GM19025 (cell line): ENCODE measurements at regions not wholly inside any gene's neighbourhood (a gene's known extent, or its start where the extent isn't known, plus 50 kb on each side); places are given as distances from the start of the nearest gene placed in this dataset.

Experiments used
- ATAC-seq: cut with Tn5 transposase; IDR thresholded peaks from one replicate; pipeline ENCODE4 v1.9.1; 2021; ENCODE audit warnings: mild to moderate bottlenecking, low read depth, moderate library complexity; ENCODE audit not compliant: unreplicated experiment

DNA sequence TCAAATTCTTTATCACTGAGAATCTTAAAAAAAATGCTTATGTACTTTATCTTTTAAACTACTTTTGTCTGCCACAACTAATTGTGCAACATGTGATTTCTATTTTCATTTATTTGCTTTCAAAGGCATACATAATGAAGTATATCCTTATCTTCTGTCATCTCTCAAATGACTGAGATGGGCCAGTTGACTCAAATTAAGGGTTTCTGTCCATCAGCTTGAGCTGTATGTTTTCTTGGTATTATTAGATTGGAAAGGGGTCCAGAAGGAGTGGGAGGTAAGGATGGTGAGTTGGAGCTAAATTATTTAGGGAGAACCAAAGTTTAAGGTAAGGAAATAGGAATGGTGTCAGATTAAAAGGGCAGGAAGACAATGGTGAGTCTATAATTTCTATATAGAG lies 408.4 kb upstream of the SEL1L start:
- no peak for ATAC-seq

- no peak for ATAC-seq
Observed at GRCh38 chr14:81946375-81946774, 412.7 kb upstream of the SEL1L start.

- ATAC-seq, result no peak
Observed at GRCh38 chr14:81946834-81947798, 413.5 kb upstream of the SEL1L start.

- no peak for ATAC-seq
Observed at GRCh38 chr14:81952917-81953316, 419.3 kb upstream of the SEL1L start.

- ATAC-seq, result no peak
Observed at GRCh38 chr14:81953419-81953818, 419.8 kb upstream of the SEL1L start.

DNA sequence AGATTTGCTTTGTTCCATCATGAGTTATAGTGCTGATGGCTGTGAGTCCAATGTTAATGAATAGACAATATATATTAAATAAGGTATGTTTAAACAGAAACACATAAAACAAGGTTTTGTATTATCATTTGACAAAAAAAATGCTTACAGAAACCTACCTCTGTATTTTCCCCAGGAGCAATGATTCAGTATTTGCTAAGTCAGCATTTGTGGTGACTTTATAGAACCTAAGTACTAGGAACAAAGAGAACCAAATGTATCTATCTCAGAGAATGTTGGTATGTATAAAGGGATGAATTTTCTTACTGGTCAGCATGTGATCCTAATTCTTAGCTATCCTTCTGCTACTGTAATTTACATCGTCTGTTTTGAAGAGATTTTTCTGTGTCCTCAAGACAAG lies 421.5 kb upstream of the SEL1L start:
- no peak for ATAC-seq

GRCh38 chr14:81960781-81961180 lies 427.1 kb upstream of the SEL1L start:
- ATAC-seq, result no peak

GRCh38 chr14:81963846-81964245 lies 430.2 kb upstream of the SEL1L start:
- no peak for ATAC-seq

- ATAC-seq, result no peak
Observed at GRCh38 chr14:81970307-81970706, 436.7 kb upstream of the SEL1L start.

- no peak for ATAC-seq
Observed at GRCh38 chr14:81971911-81972310, 438.3 kb upstream of the SEL1L start.

DNA sequence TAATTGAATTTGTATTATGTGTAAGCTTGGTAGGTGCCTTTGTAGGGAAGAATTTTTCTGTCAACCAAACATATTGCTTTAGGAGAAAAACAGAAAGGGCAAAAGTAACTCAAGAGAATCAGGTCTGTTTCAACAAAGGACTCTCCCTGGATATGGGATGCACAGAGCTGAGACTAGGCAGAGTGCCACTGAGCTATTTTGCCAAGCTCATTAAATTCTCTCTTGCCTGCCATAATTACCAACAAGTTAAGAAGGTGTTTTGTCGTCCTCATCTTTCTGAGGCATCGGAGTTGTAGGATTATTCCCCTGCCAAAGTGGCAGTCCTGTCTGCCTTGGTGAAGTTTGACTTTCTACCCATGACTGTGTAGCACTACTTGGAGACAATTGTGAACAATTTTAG lies 438.9 kb upstream of the SEL1L start:
- ATAC-seq, result no peak

DNA sequence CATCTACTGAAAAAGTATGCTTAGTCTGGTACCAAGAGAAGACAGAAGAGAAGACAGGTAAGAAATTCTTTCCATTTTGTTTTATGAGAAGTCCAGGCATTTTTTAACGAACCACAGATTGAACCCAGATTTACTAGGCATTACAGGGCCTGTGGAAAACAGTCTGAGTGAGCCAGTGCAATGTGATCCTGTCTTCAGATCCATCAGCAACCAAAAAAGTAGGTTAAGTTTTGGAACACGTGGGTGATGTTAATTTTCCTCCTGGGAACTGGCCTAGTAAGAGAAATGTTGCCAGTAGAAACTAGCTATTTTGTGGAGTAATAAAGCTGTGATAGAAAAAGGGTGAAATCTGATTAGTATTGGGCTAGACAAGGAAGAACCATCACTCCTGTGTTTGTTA lies 440.9 kb upstream of the SEL1L start:
- ATAC-seq, result no peak

DNA sequence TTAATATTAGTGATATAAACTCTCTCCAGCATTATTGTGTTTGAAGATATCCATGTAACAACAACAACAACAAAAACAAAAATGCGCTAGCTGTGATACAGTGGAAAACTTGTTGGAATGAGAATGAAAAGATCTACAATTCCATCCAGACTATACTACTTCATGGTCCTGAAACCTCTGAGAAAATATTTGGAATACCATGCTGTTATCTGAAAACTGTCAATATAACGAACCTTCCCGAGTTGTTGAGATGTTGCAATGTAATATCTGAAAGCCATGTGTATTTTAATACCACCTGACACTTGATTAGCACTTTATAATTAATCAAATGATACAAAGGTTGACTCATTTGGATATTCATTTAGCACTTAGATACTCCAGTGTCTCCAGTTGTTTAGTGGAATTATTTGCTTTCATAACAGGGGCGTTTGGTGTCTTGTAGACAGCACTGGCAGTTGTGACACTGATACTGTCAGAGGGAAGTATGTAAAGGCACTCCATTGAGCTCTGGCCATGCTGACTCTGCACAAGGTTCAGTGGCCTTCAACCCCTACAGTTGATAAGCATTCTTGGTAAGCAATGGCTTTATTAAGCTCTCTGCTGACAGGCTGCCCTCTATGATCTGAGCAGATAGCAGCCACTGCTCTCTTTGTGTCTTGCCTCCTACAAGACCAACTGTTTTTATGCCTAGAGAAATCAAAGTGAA lies 447.1 kb upstream of the SEL1L start:
- no peak for ATAC-seq

DNA sequence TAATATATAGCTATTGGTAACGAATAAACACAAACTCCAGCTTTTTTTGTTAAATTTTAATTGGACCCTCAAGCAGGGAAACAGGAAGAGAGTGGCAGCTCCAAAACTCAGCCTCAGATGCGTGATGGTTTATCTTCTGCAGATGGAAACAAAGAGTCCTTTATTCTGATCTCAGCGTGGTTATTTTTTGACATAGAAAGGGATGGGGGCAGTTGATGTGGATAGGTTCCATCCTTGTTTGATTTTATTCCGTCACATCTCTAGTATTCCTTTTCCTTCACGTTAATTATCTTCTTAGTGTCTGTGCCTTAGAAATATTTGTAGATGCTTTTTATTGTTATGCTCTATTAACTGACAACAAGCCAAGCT lies 447.6 kb upstream of the SEL1L start:
- ATAC-seq, result no peak

GRCh38 chr14:81982046-81982445 lies 448.4 kb upstream of the SEL1L start:
- no peak for ATAC-seq

GRCh38 chr14:81986005-81986404 lies 452.4 kb upstream of the SEL1L start:
- ATAC-seq, result no peak

- ATAC-seq, result no peak
Observed at GRCh38 chr14:81989211-81989610, 455.6 kb upstream of the SEL1L start.

- ATAC-seq, result no peak
Observed at GRCh38 chr14:81990312-81990761, 456.7 kb upstream of the SEL1L start.

DNA sequence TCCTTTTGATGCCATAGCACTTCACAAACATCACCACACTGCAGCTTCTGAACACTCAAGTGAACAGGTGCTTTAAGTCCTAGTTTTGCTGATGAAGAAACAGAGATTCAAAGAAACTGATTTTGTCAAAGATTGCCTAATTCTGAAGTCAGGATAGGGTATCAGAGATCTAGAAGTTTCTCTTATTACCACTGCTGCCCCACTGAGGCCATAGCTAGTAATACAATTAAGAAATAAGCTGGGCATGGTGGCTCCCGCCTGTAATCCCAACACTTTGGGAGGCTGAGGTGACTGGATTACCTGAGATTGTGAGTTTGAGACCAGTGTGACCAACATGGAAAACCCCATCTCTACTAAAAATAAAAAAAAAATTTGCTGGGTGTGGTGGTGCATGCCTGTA lies 458.3 kb upstream of the SEL1L start:
- ATAC-seq, result no peak

- no peak for ATAC-seq
Observed at GRCh38 chr14:81993432-81993831, 459.8 kb upstream of the SEL1L start.

DNA sequence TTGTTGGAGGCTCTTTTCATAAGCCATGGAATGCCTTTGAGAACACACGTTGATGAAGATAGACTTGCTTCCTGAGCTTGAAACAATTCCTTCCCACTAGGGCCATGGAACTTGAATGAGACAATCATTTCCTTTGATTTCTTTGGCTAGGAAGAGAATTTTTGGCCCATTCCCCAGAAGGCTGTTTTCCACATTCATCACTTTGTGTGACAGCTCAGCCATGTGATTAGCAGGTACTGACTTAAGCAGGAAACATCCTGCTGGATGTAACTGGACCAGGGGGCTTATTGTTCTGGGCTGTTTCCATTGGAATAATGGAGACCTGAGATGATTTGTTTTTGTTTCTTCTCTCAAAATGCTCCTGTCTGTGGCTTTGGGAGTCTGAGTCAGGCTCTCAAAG lies 469.8 kb upstream of the SEL1L start:
- no peak for ATAC-seq

GRCh38 chr14:82009076-82009475 lies 475.4 kb upstream of the SEL1L start:
- no peak for ATAC-seq
